SK-N-SH treated with all-trans-retinoic acid at 6 μM for 48 hours (cell line): ENCODE measurements at regions not wholly inside any gene's neighbourhood (a gene's known extent, or its start where the extent isn't known, plus 50 kb on each side); places are given as distances from the start of the nearest gene placed in this dataset.

Source experiments
- ISL1 ChIP-seq: fragments of 250-450 bp; sonication (Bioruptor Pico); IDR thresholded peaks from 2 replicates; pipeline ENCODE4 v2.1.2; 2022; ENCODE audit warnings: mild to moderate bottlenecking, moderate library complexity
- OSR1 ChIP-seq: fragments of 250-450 bp; sonication (Bioruptor Pico); IDR thresholded peaks from 2 replicates; pipeline ENCODE4 v1.8.0; 2022; ENCODE audit warnings: moderate library complexity, mild to moderate bottlenecking, inconsistent platforms
- POU6F1 ChIP-seq: fragments of 250-450 bp; sonication (Bioruptor Pico); IDR thresholded peaks from 2 replicates; pipeline ENCODE4 v1.8.0; 2021; ENCODE audit warnings: low read depth, mild to moderate bottlenecking, moderate library complexity, borderline replicate concordance
- PPARA ChIP-seq: fragments of 250-450 bp; sonication (Bioruptor Pico); IDR thresholded peaks from 2 replicates; pipeline ENCODE4 v1.5.0; 2020; ENCODE audit warnings: mild to moderate bottlenecking, borderline replicate concordance
- ZC3H10 ChIP-seq: fragments of 250-450 bp; sonication (Bioruptor Pico); IDR thresholded peaks from 2 replicates; pipeline ENCODE4 v1.5.1; 2021; ENCODE audit warnings: mild to moderate bottlenecking, moderate library complexity
- ZFP3 ChIP-seq: fragments of 250-450 bp; sonication (Bioruptor Pico); IDR thresholded peaks from 2 replicates; pipeline ENCODE4 v1.5.0; 2020; ENCODE audit warnings: mild to moderate bottlenecking, moderate library complexity
- ZFP30 ChIP-seq: fragments of 450-650 bp; formaldehyde crosslinking; IDR thresholded peaks from 2 replicates; pipeline ENCODE4 v1.5.0; 2022; ENCODE audit warnings: mild to moderate bottlenecking, moderate library complexity
- ZNF8 ChIP-seq: fragments of 450-650 bp; formaldehyde crosslinking; IDR thresholded peaks from 2 replicates; pipeline ENCODE4 v1.5.0; 2020; ENCODE audit warnings: mild to moderate bottlenecking, moderate library complexity
- TF ChIP-seq, protein P1 (sequence below): fragments of 250-450 bp; sonication (Bioruptor Pico); IDR thresholded peaks from 2 replicates; pipeline ENCODE4 v1.5.1; 2021; ENCODE audit warnings: mild to moderate bottlenecking, moderate library complexity
- TF ChIP-seq, protein P2 (sequence below): fragments of 250-450 bp; sonication (Bioruptor Pico); IDR thresholded peaks from 2 replicates; pipeline ENCODE4 v1.5.0; 2020; ENCODE audit warnings: mild to moderate bottlenecking, moderate library complexity

GRCh38 chr2:217057773-217058172 lies 197.9 kb upstream of the TNP1 start:
- TF ChIP-seq PPARA (CRISPR knock-in tag) (no peak), POU6F1 (CRISPR knock-in tag) (no peak), ZNF8 (CRISPR knock-in tag) (no peak), OSR1 (CRISPR knock-in tag) (no peak), ZC3H10 (no peak), ISL1 (CRISPR knock-in tag) (no peak), ZFP3 (no peak), ZFP30 (no peak)
- TF ChIP-seq, protein P1, sequence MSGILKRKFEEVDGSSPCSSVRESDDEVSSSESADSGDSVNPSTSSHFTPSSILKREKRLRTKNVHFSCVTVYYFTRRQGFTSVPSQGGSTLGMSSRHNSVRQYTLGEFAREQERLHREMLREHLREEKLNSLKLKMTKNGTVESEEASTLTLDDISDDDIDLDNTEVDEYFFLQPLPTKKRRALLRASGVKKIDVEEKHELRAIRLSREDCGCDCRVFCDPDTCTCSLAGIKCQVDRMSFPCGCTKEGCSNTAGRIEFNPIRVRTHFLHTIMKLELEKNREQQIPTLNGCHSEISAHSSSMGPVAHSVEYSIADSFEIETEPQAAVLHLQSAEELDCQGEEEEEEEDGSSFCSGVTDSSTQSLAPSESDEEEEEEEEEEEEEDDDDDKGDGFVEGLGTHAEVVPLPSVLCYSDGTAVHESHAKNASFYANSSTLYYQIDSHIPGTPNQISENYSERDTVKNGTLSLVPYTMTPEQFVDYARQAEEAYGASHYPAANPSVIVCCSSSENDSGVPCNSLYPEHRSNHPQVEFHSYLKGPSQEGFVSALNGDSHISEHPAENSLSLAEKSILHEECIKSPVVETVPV (CRISPR knock-in tag) = no peak
- TF ChIP-seq, protein P2, sequence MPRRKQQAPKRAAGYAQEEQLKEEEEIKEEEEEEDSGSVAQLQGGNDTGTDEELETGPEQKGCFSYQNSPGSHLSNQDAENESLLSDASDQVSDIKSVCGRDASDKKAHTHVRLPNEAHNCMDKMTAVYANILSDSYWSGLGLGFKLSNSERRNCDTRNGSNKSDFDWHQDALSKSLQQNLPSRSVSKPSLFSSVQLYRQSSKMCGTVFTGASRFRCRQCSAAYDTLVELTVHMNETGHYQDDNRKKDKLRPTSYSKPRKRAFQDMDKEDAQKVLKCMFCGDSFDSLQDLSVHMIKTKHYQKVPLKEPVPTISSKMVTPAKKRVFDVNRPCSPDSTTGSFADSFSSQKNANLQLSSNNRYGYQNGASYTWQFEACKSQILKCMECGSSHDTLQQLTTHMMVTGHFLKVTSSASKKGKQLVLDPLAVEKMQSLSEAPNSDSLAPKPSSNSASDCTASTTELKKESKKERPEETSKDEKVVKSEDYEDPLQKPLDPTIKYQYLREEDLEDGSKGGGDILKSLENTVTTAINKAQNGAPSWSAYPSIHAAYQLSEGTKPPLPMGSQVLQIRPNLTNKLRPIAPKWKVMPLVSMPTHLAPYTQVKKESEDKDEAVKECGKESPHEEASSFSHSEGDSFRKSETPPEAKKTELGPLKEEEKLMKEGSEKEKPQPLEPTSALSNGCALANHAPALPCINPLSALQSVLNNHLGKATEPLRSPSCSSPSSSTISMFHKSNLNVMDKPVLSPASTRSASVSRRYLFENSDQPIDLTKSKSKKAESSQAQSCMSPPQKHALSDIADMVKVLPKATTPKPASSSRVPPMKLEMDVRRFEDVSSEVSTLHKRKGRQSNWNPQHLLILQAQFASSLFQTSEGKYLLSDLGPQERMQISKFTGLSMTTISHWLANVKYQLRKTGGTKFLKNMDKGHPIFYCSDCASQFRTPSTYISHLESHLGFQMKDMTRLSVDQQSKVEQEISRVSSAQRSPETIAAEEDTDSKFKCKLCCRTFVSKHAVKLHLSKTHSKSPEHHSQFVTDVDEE (CRISPR knock-in tag) = no peak
